ENCODE measurements at regions not wholly inside any gene's neighbourhood (a gene's known extent, or its start where the extent isn't known, plus 50 kb on each side); places are given as distances from the start of the nearest gene placed in this dataset.
"Not testable (repeated sequence)": the region's sequence is repeated elsewhere in the genome, so short reads cannot be mapped to it uniquely, and the experiment has no call there.

GRCh38 chr6:167235421-167236238 is 55.5 kb upstream of the UNC93A start:
- Histone ChIP-seq H3K36me3 (no peaks in the 10 kb centered on the region), H3K9me3 (no peaks in the 10 kb centered on the region), H3K27ac (no peak overlapping the region), H3K4me1 (no peaks in the 10 kb centered on the region), H3K27me3 (peaks cover 0 to 22% of the 10 kb centered on the region in 2 donors), H3K4me3 (no peak overlapping the region)
- no peak for DNase-seq
- intact Hi-C loops (cut with DNase I; ENCODE audit: low total_unique reads), result no loop called here
- no peak for TF ChIP-seq CTCF (IDR thresholded peaks at IDR 0.05)

GRCh38 chr6:167236239-167236571 is 54.9 kb upstream of the UNC93A start:
- Histone ChIP-seq H3K27ac (no peak overlapping the region), H3K27me3 (peaks cover 0 to 22% of the 10 kb centered on the region in 2 donors), H3K4me3 (no peak overlapping the region), H3K4me1 (no peaks in the 10 kb centered on the region), H3K9me3 (no peaks in the 10 kb centered on the region), H3K36me3 (no peaks in the 10 kb centered on the region)
- no peak for DNase-seq
- intact Hi-C loops (cut with DNase I; ENCODE audit: low total_unique reads), result no loop called here
- TF ChIP-seq CTCF (IDR thresholded peaks at IDR 0.05), result no peak

- H3K4me1 ChIP-seq, result no peaks in the 10 kb centered on the region
- no peak for DNase-seq
- peaks cover 0 to 21% of the 10 kb centered on the region in 2 donors for H3K27me3 ChIP-seq
- no peak overlapping the region for H3K4me3 ChIP-seq
- H3K9me3 ChIP-seq, result no peaks in the 10 kb centered on the region
- intact Hi-C loops (cut with DNase I; ENCODE audit: low total_unique reads), result no loop called here
- H3K36me3 ChIP-seq, result no peaks in the 10 kb centered on the region
- no peak overlapping the region for H3K27ac ChIP-seq
- TF ChIP-seq CTCF (IDR thresholded peaks at IDR 0.05), result no peak
Observed at GRCh38 chr6:167237438-167238145, 53.5 kb upstream of the UNC93A start.

GRCh38 chr6:167238146-167238693 is 52.9 kb upstream of the UNC93A start:
- Histone ChIP-seq H3K27me3 (peaks cover 0 to 14% of the 10 kb centered on the region in 2 donors), H3K4me1 (no peaks in the 10 kb centered on the region), H3K36me3 (no peaks in the 10 kb centered on the region), H3K9me3 (no peaks in the 10 kb centered on the region), H3K27ac (no peak overlapping the region), H3K4me3 (no peak overlapping the region)
- TF ChIP-seq CTCF (IDR thresholded peaks at IDR 0.05), result no peak
- DNase-seq, result no peak
- intact Hi-C loops (cut with DNase I; ENCODE audit: low total_unique reads), result no loop called here

- TF ChIP-seq CTCF (IDR thresholded peaks at IDR 0.05), result no peak
- DNase-seq, result no peak
- H3K9me3 ChIP-seq, result no peaks in the 10 kb centered on the region
- intact Hi-C loops (cut with DNase I; ENCODE audit: low total_unique reads), result no loop called here
- no peaks in the 10 kb centered on the region for H3K4me1 ChIP-seq
- no peak overlapping the region for H3K27ac ChIP-seq
- H3K4me3 ChIP-seq, result no peak overlapping the region
- peaks cover 0 to 14% of the 10 kb centered on the region in 2 donors for H3K27me3 ChIP-seq
- no peaks in the 10 kb centered on the region for H3K36me3 ChIP-seq
Observed at GRCh38 chr6:167238694-167239467, 52.2 kb upstream of the UNC93A start.

- intact Hi-C loops (cut with DNase I; ENCODE audit: low total_unique reads); H3K9me3 ChIP-seq; H3K4me3 ChIP-seq; DNase-seq; H3K27ac ChIP-seq; H3K4me1 ChIP-seq; H3K36me3 ChIP-seq: not testable (repeated sequence)
- H3K27me3 ChIP-seq, result peaks cover 0 to 14% of the 10 kb centered on the region in 2 donors
Observed at GRCh38 chr6:167239470-167239869, 51.6 kb upstream of the UNC93A start.

Measured in tibial artery (tissue), 4 donors.